H9 (cell line): ENCODE measurements at regions not wholly inside any gene's neighbourhood (a gene's known extent, or its start where the extent isn't known, plus 50 kb on each side); places are given as distances from the start of the nearest gene placed in this dataset.

Experiments
- DNase-seq: peaks from one replicate; pipeline ENCODE4 v3.0.0-alpha.2; 2017
- H2AFZ ChIP-seq: one replicate; pipeline ENCODE4 v1.6.1; 2013; ENCODE audit warnings: mild to moderate bottlenecking, low read length, control low read depth, moderate library complexity
- H2AK5ac ChIP-seq: 2 replicates; pipeline ENCODE4 v1.6.1; 2013; ENCODE audit warnings: low read length, control low read depth, mixed read lengths; ENCODE audit not compliant: insufficient read length
- H2BK120ac ChIP-seq: one replicate; pipeline ENCODE4 v1.6.1; 2013; ENCODE audit warnings: low read depth, mild to moderate bottlenecking, low read length, control low read depth, inconsistent platforms; ENCODE audit not compliant: poor library complexity, severe bottlenecking
- H2BK12ac ChIP-seq: 2 replicates; pipeline ENCODE4 v1.6.1; 2013; ENCODE audit warnings: low read length, control low read depth, mixed read lengths, low read depth; ENCODE audit not compliant: insufficient read length
- H2BK15ac ChIP-seq: 2 replicates; pipeline ENCODE4 v1.6.1; 2013; ENCODE audit warnings: low read depth, low read length, control low read depth
- H2BK20ac ChIP-seq: one replicate; pipeline ENCODE4 v1.6.1; 2013; ENCODE audit warnings: low read depth, mild to moderate bottlenecking, low read length, control low read depth, inconsistent platforms; ENCODE audit not compliant: poor library complexity, severe bottlenecking
- H2BK5ac ChIP-seq: 2 replicates; pipeline ENCODE4 v1.6.1; 2013; ENCODE audit warnings: low read length, control low read depth, mixed read lengths; ENCODE audit not compliant: insufficient read length
- H3K14ac ChIP-seq: 2 replicates; pipeline ENCODE4 v1.6.1; 2013; ENCODE audit warnings: low read length, control low read depth; ENCODE audit not compliant: insufficient read depth
- H3K18ac ChIP-seq: 2 replicates; pipeline ENCODE4 v1.6.1; 2013; ENCODE audit warnings: low read depth, mild to moderate bottlenecking, mixed read lengths, low read length, control low read depth; ENCODE audit not compliant: insufficient read length
- H3K23ac ChIP-seq: 2 replicates; pipeline ENCODE4 v1.6.1; 2013; ENCODE audit warnings: low read length, control low read depth, mixed read lengths, low read depth; ENCODE audit not compliant: insufficient read length
- H3K23me2 ChIP-seq: 2 replicates; pipeline ENCODE4 v1.6.1; 2013; ENCODE audit warnings: low read depth, mild to moderate bottlenecking, mixed read lengths, low read length, control low read depth; ENCODE audit not compliant: insufficient read length, poor library complexity, severe bottlenecking
- H3K27ac ChIP-seq: 2 replicates; pipeline ENCODE4 v1.5.1; 2013; ENCODE audit warnings: low read length, control low read depth, mixed read lengths, low read depth; ENCODE audit not compliant: insufficient read length
- H3K27me3 ChIP-seq: 2 replicates; pipeline ENCODE4 v1.6.1; 2013; ENCODE audit warnings: low read length, control low read depth, inconsistent platforms; ENCODE audit not compliant: insufficient read depth
- H3K4ac ChIP-seq: 2 replicates; pipeline ENCODE4 v1.6.1; 2013; ENCODE audit warnings: low read depth, mild to moderate bottlenecking, control low read depth, inconsistent platforms, low read length, moderate library complexity
- H3K4me1 ChIP-seq: 2 replicates; pipeline ENCODE4 v1.6.1; 2013; ENCODE audit warnings: low read length, control low read depth, inconsistent platforms; ENCODE audit not compliant: insufficient read depth
- H3K4me2 ChIP-seq: 2 replicates; pipeline ENCODE4 v1.6.1; 2013; ENCODE audit warnings: low read length, control low read depth, mixed read lengths; ENCODE audit not compliant: insufficient read length, insufficient read depth
- H3K56ac ChIP-seq: 2 replicates; pipeline ENCODE4 v1.6.1; 2013; ENCODE audit warnings: low read depth, mild to moderate bottlenecking, mixed read lengths, low read length, control low read depth; ENCODE audit not compliant: insufficient read length
- H3K79me1 ChIP-seq: 2 replicates; pipeline ENCODE4 v1.6.1; 2013; ENCODE audit warnings: low read depth, mild to moderate bottlenecking, moderate library complexity, low read length, control low read depth, inconsistent platforms; ENCODE audit not compliant: insufficient read depth, poor library complexity, severe bottlenecking
- H3K79me2 ChIP-seq: 2 replicates; pipeline ENCODE4 v1.6.1; 2013; ENCODE audit warnings: low read length, control low read depth, inconsistent platforms; ENCODE audit not compliant: insufficient read depth
- H3K9ac ChIP-seq: 2 replicates; pipeline ENCODE4 v1.6.1; 2013; ENCODE audit warnings: low read length, control low read depth, mixed read lengths; ENCODE audit not compliant: insufficient read length; ENCODE audit errors: extremely low read depth
- H3K9me3 ChIP-seq: one replicate; pipeline ENCODE4 v1.6.1; 2013; ENCODE audit warnings: low read depth, low read length, inconsistent platforms; ENCODE audit not compliant: control insufficient read depth
- H3T11ph ChIP-seq: one replicate; pipeline ENCODE4 v1.6.1; 2013; ENCODE audit warnings: mild to moderate bottlenecking, low read length, control low read depth, inconsistent platforms
- H4K20me1 ChIP-seq: one replicate; pipeline ENCODE4 v1.6.1; 2013; ENCODE audit not compliant: control insufficient read depth, insufficient read length, insufficient read depth
- H4K5ac ChIP-seq: 2 replicates; pipeline ENCODE4 v1.6.1; 2013; ENCODE audit warnings: low read depth, mild to moderate bottlenecking, mixed read lengths, low read length, control low read depth; ENCODE audit not compliant: insufficient read length
- H4K8ac ChIP-seq: replicated peaks from 2 replicates; pipeline ENCODE4 v1.6.1; 2013; ENCODE audit warnings: low read length, control low read depth, mixed read lengths, low read depth; ENCODE audit not compliant: insufficient read length
- H4K91ac ChIP-seq: 2 replicates; pipeline ENCODE4 v1.6.1; 2013; ENCODE audit warnings: low read depth, mild to moderate bottlenecking, moderate library complexity, mixed read lengths, low read length, control low read depth; ENCODE audit not compliant: insufficient read length
- H3K27ac Mint-ChIP-seq, 3 experiments: 2 replicates in 2 of 3; 3 replicates in 1 of 3; pipeline ENCODE4 v1.8.0; 2020 to 2021; ENCODE audit warnings: mixed read lengths in 3 of 3, mild to moderate bottlenecking in 1 of 3, moderate library complexity in 1 of 3
- H3K27me3 Mint-ChIP-seq: 2 replicates; pipeline ENCODE4 v1.8.0; 2021; ENCODE audit warnings: low read depth, mild to moderate bottlenecking, moderate library complexity, mixed read lengths
- H3K36me3 Mint-ChIP-seq, 3 experiments: 2 replicates in 2 of 3; 3 replicates in 1 of 3; pipeline ENCODE4 v1.8.0; 2020 to 2021; ENCODE audit warnings: low read depth in 3 of 3, mixed read lengths in 3 of 3; ENCODE audit not compliant: insufficient read depth in 1 of 3
- H3K4me1 Mint-ChIP-seq, 2 experiments: 2 replicates each; pipeline ENCODE4 v1.8.0; 2020; ENCODE audit warnings: mixed read lengths in 2 of 2
- H3K4me3 Mint-ChIP-seq, 2 experiments: 2 replicates in 1 of 2; 3 replicates in 1 of 2; pipeline ENCODE4 v1.8.0; 2020 to 2021; ENCODE audit warnings: mild to moderate bottlenecking in 2 of 2, mixed read lengths in 2 of 2, moderate library complexity in 1 of 2
- H3K9me3 Mint-ChIP-seq, 2 experiments: 2 replicates in 1 of 2; 3 replicates in 1 of 2; pipeline ENCODE4 v1.8.0; 2020; ENCODE audit warnings: mild to moderate bottlenecking in 2 of 2, mixed read lengths in 2 of 2, moderate library complexity in 1 of 2
- CTCF ChIP-seq: fragments of 200-600 bp; sonication (generic); conservative IDR thresholded peaks from 3 replicates; pipeline ENCODE4 v1.8.0; 2021; ENCODE audit warnings: antibody characterized with exemption, mild to moderate bottlenecking
- WGBS: extraction: QIAGEN DNeasy Blood & Tissue Kit; methylation state at CpG from one replicate; pipeline ENCODE4 v1.1.7; 2013; ENCODE audit warnings: missing lambda C conversion rate, low lambda C conversion rate, mixed read lengths; ENCODE audit not compliant: insufficient read length; ENCODE audit errors: extremely low coverage; 5-methylcytosine and 5-hydroxymethylcytosine counted together

DNA sequence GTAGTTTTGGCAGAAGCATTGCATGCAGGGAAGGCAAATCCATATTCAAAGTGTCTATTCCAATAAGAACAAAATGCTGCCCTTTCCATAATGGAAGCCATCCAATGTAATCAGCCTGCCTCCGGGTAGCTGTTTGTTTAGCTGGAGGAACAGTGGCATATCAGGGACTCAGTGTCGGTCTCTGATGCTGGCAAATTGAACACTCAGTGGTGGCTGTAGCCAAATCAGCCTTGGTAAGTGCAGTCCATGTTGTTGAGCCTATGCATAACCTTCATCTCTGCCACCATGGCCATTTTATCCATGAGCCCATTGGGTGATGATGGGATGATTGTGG lies 147.8 kb upstream of the MAX start:
- Histone ChIP-seq H3K79me2 (no peaks in the 10 kb centered on the region), H2BK15ac (no peak overlapping the region), H3K23ac (no peak overlapping the region), H3K23me2 (no peaks in the 10 kb centered on the region), H3K9me3 (no peaks in the 10 kb centered on the region), H3K4me1 (no peaks in the 10 kb centered on the region; the same call in 1 of the 2 replicates), H2BK20ac (no peak overlapping the region), H3K27ac (no peak overlapping the region), H3K9ac (no peak overlapping the region), H4K5ac (no peak overlapping the region), H2BK120ac (no peak overlapping the region), H2BK5ac (no peak overlapping the region), H3K4me2 (no peak overlapping the region), H3K27me3 (no peaks in the 10 kb centered on the region), H4K91ac (no peak overlapping the region), H3K4ac (no peak overlapping the region), H2AFZ (no peak overlapping the region), H3K14ac (no peak overlapping the region), H2AK5ac (no peak overlapping the region), H3K56ac (no peak overlapping the region), H4K8ac (no peak overlapping the region), H2BK12ac (no peak overlapping the region), H4K20me1 (no peaks in the 10 kb centered on the region), H3K79me1 (no peaks in the 10 kb centered on the region), H3K18ac (no peak overlapping the region), H3T11ph (no peak overlapping the region)
- no CpG with 5 or more reads among the region's 2 CpGs for WGBS
- Mint-ChIP-seq H3K4me1 (peaks cover 10 to 12% of the 10 kb centered on the region in 2 experiments), H3K36me3 (peaks cover 0 to 13% (median 4%) of the 10 kb centered on the region in 3 experiments; a peak in 3 of 7 replicates), H3K9me3 (peaks cover 5 to 10% of the 10 kb centered on the region in 2 experiments; a peak in 4 of 5 replicates), H3K27ac (no peak overlapping the region), H3K27me3 (no peaks in the 10 kb centered on the region; the same call in 1 of the 2 replicates), H3K4me3 (no peak overlapping the region)
- no peak for DNase-seq
- no peak for TF ChIP-seq CTCF
